ENCODE measurements at regions not wholly inside any gene's neighbourhood (a gene's known extent, or its start where the extent isn't known, plus 50 kb on each side); places are given as distances from the start of the nearest gene placed in this dataset.

DNA sequence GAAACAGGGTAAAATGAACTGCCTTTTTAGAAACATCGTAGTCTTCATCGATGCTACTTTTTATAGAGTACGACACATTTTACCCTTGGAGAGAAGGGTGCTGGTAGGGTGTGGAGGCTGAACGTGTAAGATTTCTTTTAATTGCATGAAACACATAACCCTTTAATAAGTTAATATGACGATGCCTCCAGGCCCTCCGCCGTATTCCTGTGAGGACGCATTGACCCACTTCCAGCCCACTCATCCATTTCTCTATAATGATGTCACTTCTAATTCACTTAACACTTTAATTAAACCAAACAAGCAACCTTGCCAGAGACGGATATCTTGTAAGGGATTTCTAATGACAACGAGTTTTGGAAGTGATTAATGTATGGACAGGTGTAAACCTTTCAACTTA, 158.7 kb downstream of the IRX2 start:
- TF ChIP-seq, protein P1, sequence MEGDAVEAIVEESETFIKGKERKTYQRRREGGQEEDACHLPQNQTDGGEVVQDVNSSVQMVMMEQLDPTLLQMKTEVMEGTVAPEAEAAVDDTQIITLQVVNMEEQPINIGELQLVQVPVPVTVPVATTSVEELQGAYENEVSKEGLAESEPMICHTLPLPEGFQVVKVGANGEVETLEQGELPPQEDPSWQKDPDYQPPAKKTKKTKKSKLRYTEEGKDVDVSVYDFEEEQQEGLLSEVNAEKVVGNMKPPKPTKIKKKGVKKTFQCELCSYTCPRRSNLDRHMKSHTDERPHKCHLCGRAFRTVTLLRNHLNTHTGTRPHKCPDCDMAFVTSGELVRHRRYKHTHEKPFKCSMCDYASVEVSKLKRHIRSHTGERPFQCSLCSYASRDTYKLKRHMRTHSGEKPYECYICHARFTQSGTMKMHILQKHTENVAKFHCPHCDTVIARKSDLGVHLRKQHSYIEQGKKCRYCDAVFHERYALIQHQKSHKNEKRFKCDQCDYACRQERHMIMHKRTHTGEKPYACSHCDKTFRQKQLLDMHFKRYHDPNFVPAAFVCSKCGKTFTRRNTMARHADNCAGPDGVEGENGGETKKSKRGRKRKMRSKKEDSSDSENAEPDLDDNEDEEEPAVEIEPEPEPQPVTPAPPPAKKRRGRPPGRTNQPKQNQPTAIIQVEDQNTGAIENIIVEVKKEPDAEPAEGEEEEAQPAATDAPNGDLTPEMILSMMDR (IDR thresholded peaks at IDR 0.05; ENCODE audit: insufficient read depth, low read length, poor library complexity, severe bottlenecking): no peak
- TF ChIP-seq EZH2phosphoT487 (conservative IDR thresholded peaks at IDR 0.05; ENCODE audit: low read length): no peak
